Natural killer cell (primary cell): ENCODE measurements at regions not wholly inside any gene's neighbourhood (a gene's known extent, or its start where the extent isn't known, plus 50 kb on each side); places are given as distances from the start of the nearest gene placed in this dataset.

Source experiments
- ATAC-seq, 3 donors: fragments of 150-1000 bp in 2 of 3; fragments of 200-7000 bp in 1 of 3; cut with Tn5 transposase; 1 replicate in 1 of 3; 2 replicates in 2 of 3; pipeline ENCODE4 v1.10.0; 2021; ENCODE audit warnings: mild to moderate bottlenecking in 2 of 3, moderate library complexity in 2 of 3
- DNase-seq, 2 donors: peaks; one replicate each; pipeline versions ENCODE4 v3.0.0 to v3.0.0-alpha.2; 2013 to 2021; ENCODE audit warnings: mixed read lengths in 1 of 2
- H3K27ac ChIP-seq: one replicate; pipeline ENCODE4 v1.5.1; 2013; ENCODE audit warnings: mild to moderate bottlenecking, low read length
- H3K27me3 ChIP-seq: one replicate; pipeline ENCODE4 v1.6.1; 2013; ENCODE audit warnings: low read length; ENCODE audit not compliant: control insufficient read depth, insufficient read depth
- H3K36me3 ChIP-seq: one replicate; pipeline ENCODE4 v1.6.1; 2013; ENCODE audit warnings: low read length; ENCODE audit not compliant: control insufficient read depth, insufficient read depth
- H3K4me1 ChIP-seq: one replicate; pipeline ENCODE4 v1.6.1; 2013; ENCODE audit warnings: low read length; ENCODE audit not compliant: control insufficient read depth, insufficient read depth
- H3K4me3 ChIP-seq: one replicate; pipeline ENCODE4 v1.5.1; 2013; ENCODE audit warnings: low read length
- H3K9me3 ChIP-seq: one replicate; pipeline ENCODE4 v1.6.1; 2013; ENCODE audit warnings: low read length; ENCODE audit not compliant: control insufficient read depth, insufficient read depth
- H3K27ac Mint-ChIP-seq, 2 donors: one replicate each; pipeline ENCODE4 v1.8.0; 2022; ENCODE audit warnings: mild to moderate bottlenecking in 2 of 2, mixed read lengths in 2 of 2, moderate library complexity in 1 of 2
- H3K27me3 Mint-ChIP-seq, 2 donors: one replicate each; pipeline ENCODE4 v1.8.0; 2022; ENCODE audit warnings: low read depth in 2 of 2, mixed read lengths in 2 of 2
- H3K36me3 Mint-ChIP-seq: one replicate; pipeline ENCODE4 v1.8.0; 2022; ENCODE audit warnings: mixed read lengths
- H3K4me1 Mint-ChIP-seq, 2 donors: one replicate each; pipeline ENCODE4 v1.8.0; 2022; ENCODE audit warnings: mixed read lengths in 2 of 2
- H3K4me3 Mint-ChIP-seq: one replicate; pipeline ENCODE4 v1.8.0; 2022; ENCODE audit warnings: mild to moderate bottlenecking, moderate library complexity, mixed read lengths
- H3K9me3 Mint-ChIP-seq, 2 donors: one replicate each; pipeline ENCODE4 v1.8.0; 2022; ENCODE audit warnings: mixed read lengths in 2 of 2
- CTCF ChIP-seq: fragments of 200-600 bp; IDR thresholded peaks from one replicate; pipeline ENCODE4 v1.8.0; 2022; ENCODE audit warnings: antibody characterized with exemption
- WGBS: methylation state at CpG from one replicate; pipeline ENCODE4 v1.1.7; 2013; ENCODE audit warnings: missing lambda C conversion rate; ENCODE audit not compliant: insufficient coverage; 5-methylcytosine and 5-hydroxymethylcytosine counted together
- intact Hi-C: fragments of 100-400 bp; cut with micrococcal nuclease; formaldehyde crosslinking; loops from one replicate; pipeline ENCODE4 v1.14.2; 2022

GRCh38 chr4:1502501-1502886 lies 96.3 kb upstream of the NKX1-1 start:
- Histone ChIP-seq H3K27me3 (no peaks in the 10 kb centered on the region), H3K9me3 (no peaks in the 10 kb centered on the region), H3K4me1 (no peaks in the 10 kb centered on the region), H3K4me3 (no peak overlapping the region), H3K27ac (no peak overlapping the region), H3K36me3 (no peaks in the 10 kb centered on the region)
- intact Hi-C loops: no loop called here
- no peaks in the 10 kb centered on the region for H3K9me3 Mint-ChIP-seq
- H3K36me3 Mint-ChIP-seq: no peaks in the 10 kb centered on the region
- DNase-seq (no peak), ATAC-seq (no peak)
- 85% methylated on average over 16 of the region's 16 CpGs for WGBS
- TF ChIP-seq CTCF: no peak
- no peak overlapping the region for H3K27ac Mint-ChIP-seq
- H3K4me1 Mint-ChIP-seq: no peaks in the 10 kb centered on the region
- H3K27me3 Mint-ChIP-seq: no peaks in the 10 kb centered on the region
- H3K4me3 Mint-ChIP-seq: no peak overlapping the region

GRCh38 chr4:1501754-1502500 lies 95.7 kb upstream of the NKX1-1 start:
- Mint-ChIP-seq H3K36me3 (no peaks in the 10 kb centered on the region), H3K27ac (no peak overlapping the region), H3K4me3 (no peak overlapping the region), H3K4me1 (no peaks in the 10 kb centered on the region), H3K27me3 (no peaks in the 10 kb centered on the region), H3K9me3 (no peaks in the 10 kb centered on the region)
- H3K27ac ChIP-seq: no peak overlapping the region
- H3K27me3 ChIP-seq: no peaks in the 10 kb centered on the region
- TF ChIP-seq CTCF: no peak
- no peak overlapping the region for H3K4me3 ChIP-seq
- no peak for ATAC-seq
- WGBS: 79% methylated on average over 23 of the region's 23 CpGs
- H3K9me3 ChIP-seq: no peaks in the 10 kb centered on the region
- H3K4me1 ChIP-seq: no peaks in the 10 kb centered on the region
- intact Hi-C loops: no loop called here
- H3K36me3 ChIP-seq: no peaks in the 10 kb centered on the region
- no peak for DNase-seq

DNA sequence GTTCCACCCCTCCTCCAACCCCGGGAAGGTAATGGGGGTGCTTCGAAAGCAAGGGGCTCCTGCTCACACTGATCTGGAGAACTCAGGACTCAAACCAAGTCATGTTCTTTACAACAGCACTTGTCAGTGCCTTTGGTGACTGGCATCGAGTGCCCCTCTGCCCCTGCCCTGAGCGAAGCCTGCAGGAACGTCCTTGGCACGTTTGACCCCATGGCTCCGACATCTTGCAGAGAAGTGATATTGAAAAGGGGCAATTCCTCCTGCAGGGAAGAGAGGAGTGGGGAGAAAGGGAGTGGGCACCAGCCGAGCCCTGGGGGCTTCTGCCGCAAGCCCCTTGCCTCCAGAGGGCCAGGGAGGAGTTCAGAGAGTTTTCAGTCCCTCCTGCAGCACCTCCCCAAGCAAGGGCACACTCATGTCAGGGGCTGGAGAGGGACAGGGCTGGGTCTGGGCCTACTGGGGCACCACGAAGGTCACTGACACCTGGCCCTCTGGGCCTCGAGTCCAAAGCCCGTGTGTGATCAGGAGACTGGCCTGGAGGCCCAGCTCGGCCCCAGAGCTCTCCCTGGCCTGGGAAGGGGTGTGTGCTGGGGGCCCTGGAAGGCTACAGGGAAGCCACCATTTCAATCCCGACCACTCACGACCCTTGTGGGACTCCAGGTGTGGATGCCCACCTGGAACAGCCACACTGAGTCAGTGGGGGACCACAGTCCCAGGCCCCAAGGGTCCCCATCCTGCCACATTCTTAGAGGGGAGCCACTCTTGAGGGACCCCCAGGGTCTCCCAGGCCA lies 94.9 kb upstream of the NKX1-1 start:
- no peak for TF ChIP-seq CTCF
- Histone ChIP-seq H3K9me3 (no peaks in the 10 kb centered on the region), H3K36me3 (no peaks in the 10 kb centered on the region), H3K4me3 (no peak overlapping the region), H3K4me1 (no peaks in the 10 kb centered on the region), H3K27me3 (no peaks in the 10 kb centered on the region), H3K27ac (no peak overlapping the region)
- Mint-ChIP-seq H3K36me3 (no peaks in the 10 kb centered on the region), H3K4me3 (no peak overlapping the region), H3K9me3 (no peaks in the 10 kb centered on the region), H3K27ac (no peak overlapping the region), H3K27me3 (no peaks in the 10 kb centered on the region), H3K4me1 (no peaks in the 10 kb centered on the region)
- no peak for DNase-seq
- intact Hi-C loops: no loop called here
- 80% methylated on average over 15 of the region's 15 CpGs for WGBS
- ATAC-seq: no peak
